Prostate gland (tissue), 2 donors: ENCODE measurements at regions not wholly inside any gene's neighbourhood (a gene's known extent, or its start where the extent isn't known, plus 50 kb on each side); places are given as distances from the start of the nearest gene placed in this dataset.
A peak's percentile ranks its signal among the peaks of the same experiment; 100 is the strongest.

ENCODE experiments used
- DNase-seq: peaks from one replicate; pipeline ENCODE4 v3.0.0-alpha.2; 2019; ENCODE audit warnings: low spot score
- H3K27ac ChIP-seq, 2 donors: fragments of 200-600 bp; sonication (generic); 2 replicates each; pipeline ENCODE4 v1.5.1; 2017 to 2019
- H3K27me3 ChIP-seq: fragments of 200-600 bp; sonication (generic); replicated peaks from 2 replicates; pipeline ENCODE4 v1.5.1; 2019; ENCODE audit not compliant: insufficient read depth
- H3K36me3 ChIP-seq, 2 donors: fragments of 200-600 bp; sonication (generic); 1 replicate in 1 of 2; 2 replicates in 1 of 2; pipeline versions ENCODE4 v1.5.1 to v1.8.1; 2017 to 2019
- H3K4me1 ChIP-seq: fragments of 200-600 bp; sonication (generic); replicated peaks from 2 replicates; pipeline ENCODE4 v1.5.1; 2019
- H3K4me3 ChIP-seq, 2 donors: fragments of 200-600 bp; sonication (generic); 2 replicates each; pipeline ENCODE4 v1.5.1; 2017 to 2019
- H3K9me3 ChIP-seq: fragments of 200-600 bp; sonication (generic); 2 replicates; pipeline ENCODE4 v1.5.1; 2017
- POLR2A ChIP-seq: fragments of 450-650 bp; IDR thresholded peaks from one replicate; pipeline ENCODE4 v1.6.1; 2016; ENCODE audit warnings: antibody characterized with exemption, mild to moderate bottlenecking
- POLR2AphosphoS5 ChIP-seq: sonication (generic); formaldehyde crosslinking; IDR thresholded peaks from one replicate; pipeline ENCODE4 v1.6.1; 2017; ENCODE audit warnings: antibody characterized with exemption
- WGBS: methylation state at CpG from one replicate; pipeline ENCODE4 v1.1.5; 2018; 5-methylcytosine and 5-hydroxymethylcytosine counted together
- intact Hi-C: fragments of 100-400 bp; cut with DNase I; formaldehyde crosslinking; loops from one replicate; pipeline ENCODE4 v1.14.2; 2022
- TF ChIP-seq, protein P1 (sequence below), 4 experiments: fragments of 200-600 bp in 2 of 4; fragments of 450-650 bp in 2 of 4; sonication (generic) in 2 of 4; IDR thresholded peaks; 1 replicate in 3 of 4; 2 replicates in 1 of 4; pipeline ENCODE4 v1.5.1; 2016 to 2019; ENCODE audit warnings: antibody characterized with exemption in 4 of 4, mild to moderate bottlenecking in 2 of 4, moderate library complexity in 2 of 4

DNA sequence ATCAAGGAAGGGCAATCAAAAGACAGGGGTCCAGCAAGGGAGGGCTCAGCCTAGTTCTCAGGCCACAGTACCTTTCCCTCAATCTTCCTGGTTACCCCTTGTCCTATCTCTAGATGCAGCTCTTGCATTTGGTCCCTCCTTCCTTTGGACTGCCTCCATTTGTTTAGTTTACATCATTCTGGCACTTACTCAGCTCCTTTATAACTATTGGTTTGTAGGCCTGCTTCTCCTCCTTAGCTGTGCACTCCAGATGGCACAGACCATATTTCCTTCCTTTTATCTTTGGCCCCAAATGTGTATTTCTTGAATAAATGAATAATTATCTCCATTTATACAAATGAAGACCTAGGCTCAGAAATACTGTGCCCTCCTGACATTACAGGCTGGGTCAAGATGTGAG is 92.3 kb upstream of the AMOTL1 start:
- no peak for DNase-seq
- TF ChIP-seq POLR2A, result no peak
- TF ChIP-seq POLR2AphosphoS5, result no peak
- TF ChIP-seq, protein P1, sequence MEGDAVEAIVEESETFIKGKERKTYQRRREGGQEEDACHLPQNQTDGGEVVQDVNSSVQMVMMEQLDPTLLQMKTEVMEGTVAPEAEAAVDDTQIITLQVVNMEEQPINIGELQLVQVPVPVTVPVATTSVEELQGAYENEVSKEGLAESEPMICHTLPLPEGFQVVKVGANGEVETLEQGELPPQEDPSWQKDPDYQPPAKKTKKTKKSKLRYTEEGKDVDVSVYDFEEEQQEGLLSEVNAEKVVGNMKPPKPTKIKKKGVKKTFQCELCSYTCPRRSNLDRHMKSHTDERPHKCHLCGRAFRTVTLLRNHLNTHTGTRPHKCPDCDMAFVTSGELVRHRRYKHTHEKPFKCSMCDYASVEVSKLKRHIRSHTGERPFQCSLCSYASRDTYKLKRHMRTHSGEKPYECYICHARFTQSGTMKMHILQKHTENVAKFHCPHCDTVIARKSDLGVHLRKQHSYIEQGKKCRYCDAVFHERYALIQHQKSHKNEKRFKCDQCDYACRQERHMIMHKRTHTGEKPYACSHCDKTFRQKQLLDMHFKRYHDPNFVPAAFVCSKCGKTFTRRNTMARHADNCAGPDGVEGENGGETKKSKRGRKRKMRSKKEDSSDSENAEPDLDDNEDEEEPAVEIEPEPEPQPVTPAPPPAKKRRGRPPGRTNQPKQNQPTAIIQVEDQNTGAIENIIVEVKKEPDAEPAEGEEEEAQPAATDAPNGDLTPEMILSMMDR (IDR thresholded peaks at IDR 0.05), result no peak

DNA sequence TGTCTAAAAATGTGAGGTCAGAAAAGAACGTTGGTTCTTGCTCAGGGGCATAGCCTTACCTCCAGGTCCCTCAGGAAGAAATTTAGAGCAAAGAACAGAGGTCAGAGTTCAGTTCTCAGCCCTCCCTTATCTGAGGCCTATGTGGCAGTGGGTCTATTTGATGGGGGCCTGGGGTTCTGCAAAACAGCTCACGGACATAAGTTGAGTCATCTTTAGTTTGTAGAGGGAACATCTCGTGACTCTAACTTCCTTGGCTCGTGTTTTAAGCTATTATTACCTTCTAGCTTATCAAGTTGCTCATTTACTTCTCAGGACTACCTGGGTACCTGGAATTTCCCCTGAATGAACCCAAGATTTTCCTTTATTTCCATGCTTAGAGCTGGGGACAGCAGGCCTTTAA is 91.3 kb upstream of the AMOTL1 start:
- no peak for TF ChIP-seq POLR2AphosphoS5
- WGBS, result 81% methylated on average over 4 of the region's 4 CpGs
- Histone ChIP-seq H3K9me3 (no peaks in the 10 kb centered on the region), H3K27ac (no peak overlapping the region), H3K4me3 (no peak overlapping the region), H3K27me3 (no peaks in the 10 kb centered on the region), H3K4me1 (peaks cover 3% of the 10 kb centered on the region), H3K36me3 (no peaks in the 10 kb centered on the region)
- intact Hi-C loops, result no loop called here
- no peak for DNase-seq

More for the DNA sequence above, 92.3 kb upstream of the AMOTL1 start:
- H3K4me3 ChIP-seq, result no peak overlapping the region
- H3K4me1 ChIP-seq, result peaks cover 3% of the 10 kb centered on the region
- H3K27ac ChIP-seq, result no peak overlapping the region
- intact Hi-C loops, result no loop called here
- no peaks in the 10 kb centered on the region for H3K36me3 ChIP-seq
- no peaks in the 10 kb centered on the region for H3K27me3 ChIP-seq
- no peaks in the 10 kb centered on the region for H3K9me3 ChIP-seq

DNA sequence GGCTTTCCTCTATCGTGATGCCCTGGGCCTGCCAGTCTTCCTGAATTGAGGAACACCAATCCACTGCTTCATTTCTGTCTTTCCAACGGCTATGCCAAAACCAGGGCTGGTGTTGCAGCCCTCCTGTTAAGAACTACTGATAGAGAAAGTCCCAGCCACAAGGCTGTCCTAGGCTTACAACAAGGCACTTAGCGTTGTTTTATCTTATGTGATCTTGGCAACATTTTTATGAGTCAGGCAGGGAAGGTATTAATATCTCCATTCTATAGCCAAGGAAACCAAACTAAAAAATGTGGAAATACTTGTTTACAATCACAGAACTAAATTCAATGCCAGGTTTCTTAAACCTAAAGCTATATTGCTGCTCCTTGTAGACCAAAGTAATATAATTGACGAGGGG is 89.9 kb upstream of the AMOTL1 start:
- intact Hi-C loops, result no loop called here
- TF ChIP-seq POLR2AphosphoS5 (peak; percentile 71), POLR2A (no peak)
- TF ChIP-seq, protein P1 (IDR thresholded peaks at IDR 0.05), result no peak
- 35% methylated on average over 4 of the region's 4 CpGs for whole genome bisulfite sequencing
- peak; percentile 20 for DNase-seq
- Histone ChIP-seq H3K4me1 (peaks cover 3% of the 10 kb centered on the region), H3K36me3 (no peaks in the 10 kb centered on the region), H3K27me3 (no peaks in the 10 kb centered on the region), H3K9me3 (no peaks in the 10 kb centered on the region), H3K4me3 (no peak overlapping the region), H3K27ac (peak overlapping the region in 1 of 2 donors; percentile 45)

DNA sequence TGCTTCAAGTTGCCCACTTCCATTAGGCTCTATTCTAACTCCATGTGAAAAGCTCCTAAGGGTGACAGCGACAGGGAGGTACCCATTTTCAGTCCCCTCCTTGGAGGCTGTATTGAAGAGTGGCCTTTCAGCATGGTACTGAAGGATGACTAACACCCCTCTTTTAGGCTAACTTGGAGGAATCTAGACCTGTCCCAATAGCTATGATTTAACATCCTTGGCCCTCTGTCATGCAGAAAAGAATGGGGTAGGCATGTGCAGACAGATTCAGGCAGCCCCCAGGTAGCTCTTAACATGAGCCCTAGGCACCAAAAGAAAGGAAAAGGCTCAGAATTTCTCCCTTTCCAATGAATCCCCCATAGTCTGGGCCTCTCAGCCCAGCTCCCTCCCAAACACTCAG is 89.3 kb upstream of the AMOTL1 start:
- H3K27ac ChIP-seq, result no peak overlapping the region
- 94% methylated on average over 1 of the region's 1 CpG for WGBS
- H3K9me3 ChIP-seq, result no peaks in the 10 kb centered on the region
- H3K36me3 ChIP-seq, result no peaks in the 10 kb centered on the region
- H3K4me1 ChIP-seq, result peaks cover 3% of the 10 kb centered on the region
- no peaks in the 10 kb centered on the region for H3K27me3 ChIP-seq
- DNase-seq, result no peak
- H3K4me3 ChIP-seq, result no peak overlapping the region
- intact Hi-C loops, result no loop called here
- TF ChIP-seq, protein P1 (IDR thresholded peaks at IDR 0.05), result no peak
- TF ChIP-seq POLR2A, result no peak

DNA sequence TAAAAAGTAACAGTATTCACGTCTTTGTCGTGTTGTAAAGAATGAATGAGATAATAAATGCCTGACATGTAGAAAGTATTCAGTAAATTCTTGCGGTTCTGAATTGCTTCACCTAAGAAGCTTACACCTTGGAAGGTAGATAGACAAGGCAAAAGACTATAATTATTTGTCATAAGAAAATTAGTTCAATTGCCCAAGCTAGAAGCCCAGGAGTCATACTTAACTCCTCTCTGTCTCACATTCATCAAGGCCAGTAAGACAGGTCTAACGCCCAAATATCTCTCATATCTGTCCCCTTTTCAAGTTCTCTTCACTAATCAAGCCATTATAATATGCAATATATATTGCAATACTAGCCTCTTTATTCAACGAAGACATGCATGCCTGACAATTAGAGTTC is 87.7 kb upstream of the AMOTL1 start:
- Histone ChIP-seq H3K27ac (no peak overlapping the region), H3K4me3 (no peak overlapping the region), H3K36me3 (no peaks in the 10 kb centered on the region), H3K4me1 (peaks cover 3% of the 10 kb centered on the region), H3K9me3 (no peaks in the 10 kb centered on the region), H3K27me3 (no peaks in the 10 kb centered on the region)
- no peak for DNase-seq
- TF ChIP-seq POLR2AphosphoS5, result no peak
- TF ChIP-seq, protein P1 (IDR thresholded peaks at IDR 0.05), result no peak
- no peak for TF ChIP-seq POLR2A
- intact Hi-C loops, result no loop called here
- WGBS, result 97% methylated on average over 5 of the region's 5 CpGs
